ENCODE measurements at regions not wholly inside any gene's neighbourhood (a gene's known extent, or its start where the extent isn't known, plus 50 kb on each side); places are given as distances from the start of the nearest gene placed in this dataset.
"Not testable (repeated sequence)": the region's sequence is repeated elsewhere in the genome, so short reads cannot be mapped to it uniquely, and the experiment has no call there.

DNA sequence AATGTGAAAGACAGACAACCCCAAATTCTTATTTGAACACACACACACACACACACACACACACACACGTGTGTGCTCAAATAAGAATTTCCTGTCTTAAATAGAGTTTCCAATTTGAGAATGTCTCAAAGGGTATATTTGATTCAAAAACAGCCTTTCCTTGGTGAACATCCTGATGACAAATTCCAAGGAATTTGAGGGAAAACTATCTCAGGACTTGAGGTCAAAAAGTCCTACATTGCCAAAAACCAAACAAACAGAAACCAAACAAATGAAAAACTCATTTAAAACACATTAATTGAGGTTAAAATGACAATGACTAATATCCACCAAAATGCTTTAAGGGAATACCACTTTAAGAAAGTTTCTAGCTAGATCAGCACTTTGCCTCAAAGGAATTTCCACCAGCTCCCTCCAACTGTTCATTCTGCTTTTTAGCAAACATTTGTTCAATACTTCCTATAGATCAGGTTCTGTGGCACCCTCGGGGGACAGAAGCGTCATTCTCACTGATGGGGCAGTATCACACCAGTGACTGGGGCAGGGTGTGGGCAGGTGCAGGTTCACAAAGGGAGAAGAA lies 232.1 kb upstream of the TRIB2 start:
- DNase-seq: no peak

DNA sequence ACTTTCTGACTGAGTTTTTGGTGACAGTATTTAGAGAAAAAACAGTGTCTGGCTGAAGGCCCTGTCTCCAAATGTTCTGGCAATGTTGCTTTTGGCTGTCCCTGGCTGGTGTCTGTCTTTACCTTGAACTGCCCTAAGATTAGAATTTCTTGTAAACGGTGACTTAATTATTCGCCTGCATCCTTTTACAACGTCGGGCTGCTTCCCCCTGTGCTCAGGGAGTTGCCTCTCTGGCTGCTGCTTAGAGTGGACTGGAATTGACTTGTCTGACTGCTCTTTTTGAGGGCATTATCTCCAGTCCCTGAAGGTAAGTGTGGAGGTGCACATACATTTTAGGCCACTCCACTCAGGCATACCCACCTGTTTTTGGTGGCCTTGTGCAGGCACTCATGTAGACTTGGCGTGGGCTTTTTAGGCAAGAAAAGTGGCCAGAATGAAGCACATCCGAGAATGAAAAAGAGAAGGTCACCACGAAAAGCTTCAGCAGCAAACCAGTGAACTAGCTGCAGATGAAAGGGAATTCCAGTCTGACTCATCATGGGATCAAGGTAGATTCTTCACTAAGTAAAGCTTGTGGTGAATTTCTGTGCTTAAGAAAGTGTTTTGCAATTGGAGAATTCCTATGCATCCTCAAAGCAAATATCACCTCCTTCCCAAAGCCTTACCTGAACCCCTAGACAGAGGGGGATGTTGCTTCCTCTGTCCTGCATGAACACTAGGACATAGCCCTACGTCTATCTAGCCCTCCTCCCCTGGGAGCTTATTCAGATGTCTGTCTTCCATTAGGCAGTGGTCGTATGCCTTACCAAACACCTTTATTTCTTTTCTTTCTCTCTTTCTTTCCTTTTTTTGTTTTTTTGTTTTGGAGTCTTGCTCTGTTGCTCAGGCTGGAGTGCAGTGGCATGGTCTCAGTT lies 230.3 kb upstream of the TRIB2 start:
- no peak for DNase-seq

DNA sequence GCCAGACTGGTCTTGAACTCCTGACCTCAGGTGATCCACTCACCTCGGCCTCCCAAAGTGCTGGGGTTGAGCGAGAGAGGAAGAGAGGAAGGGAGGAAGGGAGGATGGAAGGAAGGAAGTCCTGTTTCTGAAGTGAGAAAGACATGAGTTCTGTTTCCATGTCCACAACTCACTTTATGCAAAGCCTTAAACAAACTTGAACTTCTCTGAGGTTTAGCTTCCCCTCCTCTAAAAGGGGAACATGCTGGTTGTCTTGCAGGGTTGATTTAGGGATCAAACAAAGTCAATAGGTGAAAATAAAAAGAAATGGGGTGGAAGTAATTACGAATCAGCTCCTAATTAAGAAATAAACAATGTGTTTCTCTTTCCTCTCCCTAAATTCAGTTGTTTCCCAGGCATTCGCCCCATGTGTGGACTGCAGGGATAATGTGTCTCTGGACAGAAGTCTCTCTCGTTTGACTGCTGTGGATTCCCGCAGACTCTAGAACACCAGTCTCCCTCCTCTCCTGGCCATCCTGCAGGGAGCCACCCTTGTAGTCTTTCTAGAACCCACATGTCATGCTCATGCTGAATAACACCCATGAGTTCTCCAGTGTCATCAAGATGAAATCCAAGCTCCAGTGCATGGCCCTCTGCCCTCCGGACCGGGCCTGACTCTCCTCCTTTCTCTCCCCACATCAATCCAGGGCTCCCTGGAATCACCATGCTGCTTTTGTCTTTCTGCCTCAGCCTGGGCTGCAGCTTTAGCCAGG lies 229.3 kb upstream of the TRIB2 start:
- DNase-seq: no peak

DNA sequence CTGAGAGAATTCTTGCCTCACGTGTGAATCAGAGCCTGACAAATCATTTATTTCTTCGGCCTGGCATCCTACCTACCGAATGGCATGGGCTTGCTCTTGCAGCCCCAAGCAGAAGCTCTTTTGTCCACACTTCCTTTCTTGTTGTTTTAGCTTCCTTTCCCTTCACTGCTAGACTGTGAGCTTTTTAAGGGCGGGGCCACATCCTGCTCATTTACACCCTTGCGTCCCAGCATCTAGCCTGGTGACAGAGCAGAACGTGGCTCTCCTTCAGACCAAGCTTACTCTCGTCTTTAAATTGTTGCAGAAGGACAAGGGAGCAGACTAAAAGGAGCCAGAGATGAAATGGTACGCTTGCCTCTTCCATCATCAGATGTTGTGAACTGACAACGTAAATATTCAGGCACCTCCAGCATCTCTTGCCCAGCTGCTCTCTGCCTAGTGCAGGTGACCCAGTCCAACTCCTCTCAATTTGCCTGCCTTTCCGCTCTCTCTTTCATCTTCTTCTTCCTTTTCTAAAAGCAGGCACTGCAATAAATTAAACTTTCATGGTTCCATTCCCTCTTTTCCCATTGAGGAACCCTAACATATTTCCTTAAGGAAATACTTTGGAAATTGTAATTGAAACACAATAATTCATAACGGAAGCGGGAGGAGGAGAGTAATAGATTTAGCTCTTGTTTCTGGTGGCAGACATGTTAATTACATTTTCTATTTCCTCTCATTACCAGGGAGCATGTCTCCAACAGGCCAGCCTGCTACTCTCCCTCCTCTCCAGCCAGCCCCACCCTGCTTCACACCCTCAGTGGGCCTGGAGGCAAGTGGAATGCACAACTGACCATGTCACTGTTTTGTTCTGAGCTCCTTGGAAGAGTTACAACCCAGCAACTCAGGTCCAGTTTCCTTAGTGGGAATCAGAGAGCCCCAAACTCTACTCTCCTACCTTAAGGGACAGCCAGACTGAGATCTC lies 228.1 kb upstream of the TRIB2 start:
- peak; percentile 41 for DNase-seq

DNA sequence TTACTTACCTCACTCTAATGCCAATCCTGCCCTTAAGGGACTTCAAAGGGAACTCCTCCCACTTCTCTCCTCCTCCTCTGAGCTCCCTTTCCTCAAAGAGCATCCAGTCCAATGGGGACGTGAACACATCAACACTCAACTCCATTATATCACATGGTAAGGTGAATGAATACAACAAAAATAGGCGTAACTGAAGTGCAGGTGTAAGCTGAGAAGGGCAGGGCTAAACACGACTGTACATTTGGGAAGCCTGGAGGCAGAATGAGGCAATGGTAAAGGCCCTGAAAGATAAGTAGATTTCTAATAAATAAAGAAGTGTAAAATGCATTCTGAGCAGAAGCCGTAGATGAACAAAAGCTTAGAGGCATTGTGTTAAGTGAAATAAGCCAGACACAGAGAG lies 226.1 kb upstream of the TRIB2 start:
- no peak for DNase-seq

DNA sequence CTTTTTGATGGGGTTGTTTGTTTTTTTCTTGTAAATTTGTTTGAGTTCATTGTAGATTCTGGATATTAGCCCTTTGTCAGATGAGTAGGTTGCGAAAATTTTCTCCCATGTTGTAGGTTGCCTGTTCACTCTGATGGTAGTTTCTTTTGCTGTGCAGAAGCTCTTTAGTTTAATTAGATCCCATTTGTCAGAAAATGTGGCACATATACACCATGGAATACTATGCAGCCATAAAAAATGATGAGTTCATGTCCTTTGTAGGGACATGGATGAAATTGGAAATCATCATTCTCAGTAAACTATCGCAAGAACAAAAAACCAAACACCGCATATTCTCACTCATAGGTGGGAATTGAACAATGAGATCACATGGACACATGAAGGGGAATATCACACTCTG lies 224.4 kb upstream of the TRIB2 start:
- not testable (repeated sequence) for DNase-seq

DNA sequence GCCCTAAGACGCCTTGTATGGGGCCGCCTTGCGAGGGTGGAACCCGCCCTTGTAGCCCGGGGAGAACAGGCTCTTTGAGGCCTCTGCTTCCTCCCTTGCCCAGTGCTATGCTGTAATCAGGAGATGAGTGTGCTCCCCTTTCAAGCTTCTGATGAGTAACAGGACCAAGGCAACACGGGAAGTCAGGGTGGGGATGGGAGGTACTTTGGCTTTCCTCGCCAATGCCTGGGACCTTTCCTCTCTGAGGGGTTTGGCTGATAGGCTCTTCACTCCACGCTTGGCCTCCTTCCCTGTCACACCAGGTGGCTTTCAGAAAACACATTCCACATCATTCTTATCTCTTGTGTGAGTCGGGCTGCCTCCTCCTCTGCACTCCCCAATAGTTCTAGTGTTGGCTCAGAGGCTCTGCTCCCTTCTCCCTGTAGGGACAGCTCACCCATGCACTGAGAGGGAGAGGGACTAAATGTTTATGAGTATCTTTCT lies 223.7 kb upstream of the TRIB2 start:
- DNase-seq: no peak

DNA sequence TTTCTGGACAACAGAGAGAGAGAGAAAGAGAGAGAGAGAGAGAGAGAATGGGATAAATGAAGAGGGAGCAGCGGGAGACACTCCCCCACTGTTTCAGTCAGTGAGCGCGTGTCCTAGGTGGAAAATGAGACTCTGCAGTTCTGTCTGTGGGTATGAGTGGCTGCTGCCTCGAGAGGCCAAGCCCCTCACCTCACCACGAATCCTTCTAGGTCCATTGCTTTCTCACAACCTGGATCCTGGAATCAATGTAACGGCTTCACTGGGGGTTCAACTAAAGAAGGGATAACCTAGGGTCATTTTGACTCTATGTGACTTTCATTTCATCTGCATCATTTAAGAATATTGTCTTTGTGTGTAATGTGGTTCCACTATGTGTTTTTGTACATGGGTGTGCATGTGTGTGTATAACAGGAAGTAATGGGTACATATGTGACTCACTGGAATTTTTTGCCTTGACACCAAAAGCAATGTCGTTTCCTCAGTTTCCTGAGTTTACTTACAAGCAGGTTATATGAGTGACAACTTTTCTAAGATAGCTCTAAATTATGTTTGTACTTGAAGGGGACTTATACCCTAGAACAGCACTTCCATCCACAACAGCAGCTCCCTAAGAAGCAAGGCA lies 221.4 kb upstream of the TRIB2 start:
- no peak for DNase-seq

DNA sequence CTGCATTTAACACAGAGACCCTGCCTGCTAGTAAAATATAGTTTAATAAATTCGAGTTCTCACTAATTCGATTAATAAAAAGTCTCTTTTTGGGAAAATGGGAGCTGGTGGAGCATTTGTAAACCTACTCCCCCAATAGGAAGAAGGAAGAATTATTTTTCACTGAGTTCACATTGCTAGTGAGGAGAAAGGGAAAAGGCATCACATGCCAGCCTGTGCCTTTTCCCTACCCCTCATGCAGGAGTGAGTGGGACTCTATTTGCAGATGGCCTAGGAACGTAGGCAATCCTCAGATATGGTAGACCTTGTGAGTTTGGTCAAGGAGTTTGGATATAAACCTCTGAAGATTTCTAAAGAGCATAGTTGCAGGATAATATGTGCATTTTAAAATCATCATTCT lies 218.4 kb upstream of the TRIB2 start:
- no peak for DNase-seq

DNA sequence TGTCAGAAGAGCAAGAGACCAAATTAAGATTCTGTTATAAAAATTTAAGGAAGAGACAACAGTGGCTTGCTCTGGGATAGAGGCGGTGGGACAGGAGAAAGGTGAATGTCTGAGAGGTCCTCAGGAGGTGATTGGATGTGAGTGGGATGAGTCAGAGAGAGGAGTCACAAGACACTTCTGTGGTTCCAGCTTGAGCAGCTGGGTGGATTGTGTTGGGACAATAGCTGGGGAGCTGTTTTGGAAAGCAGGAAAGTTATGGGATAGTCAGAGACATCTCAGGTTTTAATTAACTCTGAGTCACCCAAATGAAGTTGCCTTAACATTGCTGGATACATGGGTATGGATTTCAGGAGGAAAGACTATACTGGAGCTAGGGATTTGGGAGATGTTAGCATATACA lies 218.0 kb upstream of the TRIB2 start:
- DNase-seq: no peak

DNA sequence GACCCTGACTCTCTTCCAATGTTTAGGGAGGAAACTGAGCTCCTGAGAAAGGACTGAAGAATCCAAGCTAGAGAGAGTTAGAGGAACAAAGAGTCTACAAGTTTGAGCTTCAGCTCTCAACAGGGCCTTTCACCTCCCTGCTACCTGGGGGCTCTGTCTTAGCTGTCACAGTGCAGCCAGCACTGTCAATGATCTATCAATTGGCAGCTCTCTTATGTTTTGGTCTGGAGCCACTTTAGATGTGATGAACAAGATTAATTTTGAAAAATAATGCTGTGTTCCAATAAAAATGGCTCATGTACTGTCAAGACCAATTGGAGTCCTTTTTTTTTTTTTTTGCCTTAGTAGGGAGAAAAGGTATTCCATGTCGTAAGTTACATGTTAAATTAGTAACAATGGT lies 215.8 kb upstream of the TRIB2 start:
- DNase-seq: no peak

DNA sequence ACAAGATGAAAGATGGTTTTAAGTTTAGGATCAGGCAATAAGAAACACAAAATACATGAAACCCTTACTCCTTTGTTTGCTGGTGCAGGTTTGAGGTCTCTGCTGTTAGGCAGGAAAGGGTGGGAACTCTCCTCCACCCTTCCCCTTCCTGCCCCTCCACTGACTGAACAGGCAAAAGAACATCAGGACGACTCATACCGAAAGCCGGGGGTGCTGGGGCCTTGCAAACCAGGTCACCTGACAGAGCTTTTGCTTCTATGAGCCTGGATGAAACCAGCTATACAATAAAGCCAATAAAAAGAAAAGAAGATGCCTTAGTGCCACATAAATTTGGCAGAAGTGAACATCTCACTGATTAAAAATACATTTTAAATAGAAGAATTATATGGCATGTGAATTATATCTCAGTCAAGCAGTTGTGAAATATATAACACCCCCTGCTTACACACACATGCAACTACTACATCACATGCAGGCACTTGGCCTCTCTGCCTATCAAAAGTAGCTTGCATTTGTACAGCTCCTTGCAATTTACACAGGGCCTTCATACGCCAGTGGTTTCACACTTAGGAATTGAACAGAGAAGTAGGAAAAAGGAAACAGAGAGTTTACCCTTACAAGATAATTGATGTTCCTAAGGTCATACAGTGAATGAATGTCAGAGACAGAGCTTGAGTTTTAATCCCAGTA lies 215.1 kb upstream of the TRIB2 start:
- peak; percentile 53 for DNase-seq

DNA sequence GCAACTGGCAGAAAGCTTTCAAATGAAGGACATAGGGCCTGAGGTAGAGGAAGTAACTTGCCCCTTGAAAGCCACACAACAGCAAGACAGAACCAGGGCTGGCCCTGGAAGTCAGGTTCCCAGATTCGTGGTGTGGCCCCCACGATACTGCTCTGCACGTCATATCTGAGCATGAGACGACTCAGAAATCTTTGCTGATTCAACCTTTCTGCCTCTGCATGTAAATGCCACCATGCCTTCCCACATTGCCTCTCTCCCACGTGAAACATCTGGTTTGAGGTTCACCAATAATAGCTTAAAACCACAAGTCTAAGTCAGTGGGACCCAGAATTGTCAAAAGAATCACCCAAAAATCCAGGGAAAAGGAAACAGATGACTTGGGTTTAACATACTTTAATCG lies 214.0 kb upstream of the TRIB2 start:
- no peak for DNase-seq

DNA sequence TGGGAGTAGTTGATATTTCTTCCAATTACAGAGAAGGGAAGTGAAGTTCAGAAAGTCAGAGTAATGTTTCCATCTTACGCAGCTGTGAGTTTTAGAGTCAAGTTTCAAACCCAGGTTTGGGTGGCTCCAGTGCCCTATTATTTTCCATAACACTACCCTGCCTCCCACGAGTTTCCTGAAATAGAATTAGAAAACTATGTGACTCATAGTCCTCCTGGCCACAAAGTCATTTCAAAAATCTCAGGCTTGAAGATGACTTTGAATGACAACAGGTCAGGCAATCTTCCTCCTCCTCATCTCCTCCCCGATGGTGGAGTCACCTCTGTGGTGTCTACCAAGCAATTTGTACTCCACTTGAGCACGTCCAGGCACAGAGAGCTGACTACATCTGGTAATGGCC lies 212.3 kb upstream of the TRIB2 start:
- no peak for DNase-seq

DNA sequence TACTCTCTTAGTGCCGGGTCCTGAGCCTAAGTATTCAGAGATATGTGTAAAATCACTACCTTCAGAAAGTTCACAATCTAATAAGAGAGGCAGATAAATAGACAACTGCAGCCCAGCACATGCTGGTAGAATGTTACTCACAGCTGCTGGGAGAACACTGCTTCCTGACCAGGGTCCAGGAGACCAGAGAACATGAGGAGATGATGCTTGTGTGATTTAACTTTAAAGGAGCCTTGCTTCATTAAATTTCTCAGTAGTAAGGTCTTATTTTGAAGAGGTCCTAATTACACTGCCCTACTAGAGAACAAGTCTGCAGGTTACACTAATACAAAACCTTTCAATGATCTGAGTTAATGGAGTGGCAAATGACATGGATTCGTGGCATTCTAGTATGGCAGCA lies 209.9 kb upstream of the TRIB2 start:
- no peak for DNase-seq

DNA sequence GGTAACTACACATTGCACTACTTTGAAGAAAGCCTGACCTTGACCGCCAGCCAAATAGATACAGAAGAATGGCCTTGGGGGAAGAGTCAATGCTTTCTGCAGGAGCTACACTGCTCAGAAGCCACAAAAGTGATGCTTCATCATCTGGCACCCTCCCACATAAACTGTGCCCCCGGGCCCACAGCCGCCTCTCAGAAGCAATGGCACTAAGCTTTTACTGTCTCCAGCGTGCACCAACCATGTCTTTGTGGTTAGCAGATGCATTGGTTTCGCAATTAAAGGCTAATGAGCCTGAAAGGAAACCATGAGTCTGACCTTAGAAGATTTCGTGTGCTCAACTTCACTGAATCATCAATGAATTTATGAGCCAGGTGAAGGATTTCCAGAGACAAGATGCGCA lies 209.4 kb upstream of the TRIB2 start:
- DNase-seq: peak; percentile 44

DNA sequence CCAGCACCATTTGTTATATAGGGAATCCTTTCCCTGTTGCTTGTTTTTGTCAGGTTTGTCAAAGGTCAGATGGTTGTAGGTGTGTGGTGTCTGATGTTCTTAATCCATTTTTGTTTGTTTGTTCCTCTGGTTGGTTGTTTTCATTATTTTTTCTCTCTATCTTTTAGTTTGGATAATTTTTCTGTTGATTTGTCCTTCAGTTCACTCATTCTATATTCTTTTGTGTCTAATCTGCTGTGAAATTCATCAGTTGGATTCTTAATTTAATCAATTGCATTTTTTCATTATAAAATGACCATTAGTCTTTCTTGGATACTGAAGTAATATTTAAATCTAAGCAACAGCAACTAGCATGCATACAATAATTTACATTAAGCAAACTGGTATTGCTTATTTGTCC lies 206.7 kb upstream of the TRIB2 start:
- no peak for DNase-seq

DNA sequence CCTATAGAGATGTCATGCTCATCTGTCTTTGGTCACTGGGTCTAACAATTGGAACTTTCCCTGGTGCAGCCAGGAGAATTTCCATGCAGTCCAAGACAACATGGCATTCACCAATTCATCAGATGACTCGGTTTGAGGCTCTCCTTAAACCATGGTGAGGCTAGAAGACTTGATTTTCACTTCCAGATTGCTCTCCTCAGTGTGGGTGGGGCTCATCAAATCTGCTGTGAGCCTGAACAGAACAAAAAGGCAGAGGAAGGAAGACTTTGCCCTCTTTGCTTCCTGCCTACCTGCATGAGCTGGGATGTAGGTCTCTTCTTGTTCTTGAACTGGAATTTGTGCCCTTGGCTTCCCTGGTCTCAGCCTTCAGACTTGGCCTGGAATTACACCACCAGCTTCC lies 203.4 kb upstream of the TRIB2 start:
- DNase-seq: no peak

DNA sequence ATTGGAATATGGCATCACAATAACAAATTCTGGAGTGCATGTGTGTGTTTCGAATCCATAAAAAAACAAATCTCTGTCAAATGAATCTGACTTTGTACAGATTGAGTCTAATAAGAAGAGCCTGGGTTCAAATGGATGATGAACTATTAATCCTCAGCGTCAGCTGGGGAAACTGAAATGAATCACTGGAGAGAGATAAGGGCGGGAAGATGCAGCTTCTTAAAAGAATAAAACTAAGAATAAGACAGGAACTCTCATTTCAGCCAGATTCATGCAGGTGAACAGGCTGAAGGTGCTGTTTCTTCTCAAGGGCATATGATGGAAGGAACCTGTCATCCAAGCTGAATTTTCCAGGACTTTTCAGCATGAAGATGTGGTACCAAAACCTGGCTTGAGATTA lies 202.6 kb upstream of the TRIB2 start:
- DNase-seq: no peak

DNA sequence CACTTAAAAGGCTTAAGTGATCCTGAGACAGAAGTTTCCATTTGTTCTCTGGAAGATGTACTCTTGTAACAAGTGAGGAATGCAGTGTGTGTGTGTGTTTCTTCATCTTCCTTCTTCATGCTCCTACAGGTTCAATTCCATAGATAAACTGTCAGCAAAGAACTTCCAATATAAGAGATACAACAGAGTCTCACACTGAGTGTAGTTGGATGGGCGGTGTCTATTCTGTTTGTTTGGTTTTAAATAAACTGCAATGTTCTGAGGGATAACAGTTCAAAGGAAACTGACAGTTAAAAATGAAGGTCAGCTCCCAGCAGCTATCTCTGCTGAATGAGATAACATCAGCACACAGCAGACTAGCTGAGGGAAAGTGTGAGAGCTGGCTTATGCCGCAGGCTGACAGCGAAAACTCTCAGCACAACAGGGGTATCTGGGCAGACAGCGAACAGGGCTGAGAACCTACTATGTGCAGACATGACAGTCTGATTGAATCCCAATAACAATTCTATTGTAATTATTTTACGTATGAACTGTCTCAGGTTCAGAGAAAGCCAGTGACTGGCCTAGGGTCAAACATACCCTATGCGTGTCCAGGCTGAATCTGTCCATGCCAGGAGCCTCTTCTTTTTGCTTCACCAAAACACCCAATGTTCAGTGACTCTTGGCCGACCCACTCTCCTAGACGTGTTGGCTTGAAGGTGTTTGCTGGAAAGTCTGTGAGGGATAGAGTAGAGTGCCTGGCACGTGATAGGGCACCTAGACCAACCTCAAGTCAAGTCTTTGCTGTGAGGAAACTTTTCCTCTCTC lies 201.9 kb upstream of the TRIB2 start:
- DNase-seq: peak; percentile 40

DNA sequence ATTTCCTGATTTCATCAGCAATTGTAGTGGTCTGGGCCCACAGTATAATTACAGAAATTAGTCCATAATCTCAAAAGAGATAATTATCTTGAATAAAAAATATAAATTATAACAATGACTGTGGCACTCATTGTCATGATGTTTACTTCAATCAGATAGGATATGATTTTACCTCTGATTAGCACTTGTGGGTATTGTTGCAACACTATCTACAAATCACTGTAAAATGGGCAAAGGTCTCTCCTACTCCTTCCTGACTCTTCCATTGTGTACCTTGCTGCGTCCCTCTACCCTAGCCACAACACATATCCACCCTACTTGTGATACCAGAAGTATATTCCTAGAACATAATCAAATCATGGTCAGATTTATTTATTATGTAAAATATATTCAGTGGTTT lies 200.9 kb upstream of the TRIB2 start:
- DNase-seq: no peak
